ENCODE measurements at regions not wholly inside any gene's neighbourhood (a gene's known extent, or its start where the extent isn't known, plus 50 kb on each side); places are given as distances from the start of the nearest gene placed in this dataset.
A peak's percentile ranks its signal among the peaks of the same experiment; 100 is the strongest.

GRCh38 chr16:6918646-6919045, 414.0 kb upstream of the RBFOX1 start:
- no peak for DNase-seq

- DNase-seq = no peak
Measured at GRCh38 chr16:6916946-6917345, 415.7 kb upstream of the RBFOX1 start.

- DNase-seq = no peak
Measured at GRCh38 chr16:6913566-6913965, 419.1 kb upstream of the RBFOX1 start.

GRCh38 chr16:6910301-6910700, 422.3 kb upstream of the RBFOX1 start:
- no peak for DNase-seq

- no peak for DNase-seq
Measured at GRCh38 chr16:6905601-6906000, 427.0 kb upstream of the RBFOX1 start.

- DNase-seq = no peak
Measured at GRCh38 chr16:6903671-6904070, 429.0 kb upstream of the RBFOX1 start.

- no peak for DNase-seq
Measured at GRCh38 chr16:6898896-6899295, 433.7 kb upstream of the RBFOX1 start.

- no peak for DNase-seq
Measured at GRCh38 chr16:6897876-6898485, 434.7 kb upstream of the RBFOX1 start.

- DNase-seq = no peak
Measured at GRCh38 chr16:6892966-6893365, 439.7 kb upstream of the RBFOX1 start.

- no peak for DNase-seq
Measured at GRCh38 chr16:6891496-6891895, 441.1 kb upstream of the RBFOX1 start.

GRCh38 chr16:6888531-6888930, 444.1 kb upstream of the RBFOX1 start:
- no peak for DNase-seq

GRCh38 chr16:6884002-6884401, 448.6 kb upstream of the RBFOX1 start:
- no peak for DNase-seq

- no peak for DNase-seq
Measured at GRCh38 chr16:6880263-6880662, 452.4 kb upstream of the RBFOX1 start.

GRCh38 chr16:6864671-6865070, 468.0 kb upstream of the RBFOX1 start:
- DNase-seq = peak; percentile 36 to 62

- DNase-seq = no peak
Measured at GRCh38 chr16:6864244-6864643, 468.4 kb upstream of the RBFOX1 start.

- DNase-seq = no peak
Measured at GRCh38 chr16:6863135-6863534, 469.5 kb upstream of the RBFOX1 start.

GRCh38 chr16:6861815-6862477, 470.7 kb upstream of the RBFOX1 start:
- no peak for DNase-seq

- no peak for DNase-seq
Measured at GRCh38 chr16:6861135-6861814, 471.4 kb upstream of the RBFOX1 start.

GRCh38 chr16:6857575-6857974, 475.1 kb upstream of the RBFOX1 start:
- no peak for DNase-seq

- DNase-seq = no peak
Measured at GRCh38 chr16:6856578-6856977, 476.1 kb upstream of the RBFOX1 start.

- no peak for DNase-seq
Measured at GRCh38 chr16:6853565-6853964, 479.1 kb upstream of the RBFOX1 start.

- no peak for DNase-seq
Measured at GRCh38 chr16:6852643-6853225, 479.9 kb upstream of the RBFOX1 start.

GRCh38 chr16:6846452-6846851, 486.2 kb upstream of the RBFOX1 start:
- DNase-seq = no peak

- DNase-seq = no peak
Measured at GRCh38 chr16:6841392-6841791, 491.3 kb upstream of the RBFOX1 start.

Data from inflammatory macrophage (primary cell).